ENCODE measurements at regions not wholly inside any gene's neighbourhood (a gene's known extent, or its start where the extent isn't known, plus 50 kb on each side); places are given as distances from the start of the nearest gene placed in this dataset.

GRCh38 chr1:105467549-105467948, 1588.9 kb upstream of the PRMT6 start:
- TF ChIP-seq, protein P1, sequence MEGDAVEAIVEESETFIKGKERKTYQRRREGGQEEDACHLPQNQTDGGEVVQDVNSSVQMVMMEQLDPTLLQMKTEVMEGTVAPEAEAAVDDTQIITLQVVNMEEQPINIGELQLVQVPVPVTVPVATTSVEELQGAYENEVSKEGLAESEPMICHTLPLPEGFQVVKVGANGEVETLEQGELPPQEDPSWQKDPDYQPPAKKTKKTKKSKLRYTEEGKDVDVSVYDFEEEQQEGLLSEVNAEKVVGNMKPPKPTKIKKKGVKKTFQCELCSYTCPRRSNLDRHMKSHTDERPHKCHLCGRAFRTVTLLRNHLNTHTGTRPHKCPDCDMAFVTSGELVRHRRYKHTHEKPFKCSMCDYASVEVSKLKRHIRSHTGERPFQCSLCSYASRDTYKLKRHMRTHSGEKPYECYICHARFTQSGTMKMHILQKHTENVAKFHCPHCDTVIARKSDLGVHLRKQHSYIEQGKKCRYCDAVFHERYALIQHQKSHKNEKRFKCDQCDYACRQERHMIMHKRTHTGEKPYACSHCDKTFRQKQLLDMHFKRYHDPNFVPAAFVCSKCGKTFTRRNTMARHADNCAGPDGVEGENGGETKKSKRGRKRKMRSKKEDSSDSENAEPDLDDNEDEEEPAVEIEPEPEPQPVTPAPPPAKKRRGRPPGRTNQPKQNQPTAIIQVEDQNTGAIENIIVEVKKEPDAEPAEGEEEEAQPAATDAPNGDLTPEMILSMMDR (IDR thresholded peaks at IDR 0.05 in 8 of 11, conservative IDR thresholded peaks at IDR 0.05 in 3 of 11), result no peak
- TF ChIP-seq POLR2AphosphoS5 (IDR thresholded peaks at IDR 0.05) (no peak), POLR2A (IDR thresholded peaks at IDR 0.05) (no peak)
